ENCODE measurements at regions not wholly inside any gene's neighbourhood (a gene's known extent, or its start where the extent isn't known, plus 50 kb on each side); places are given as distances from the start of the nearest gene placed in this dataset.

- TF ChIP-seq, protein P1, sequence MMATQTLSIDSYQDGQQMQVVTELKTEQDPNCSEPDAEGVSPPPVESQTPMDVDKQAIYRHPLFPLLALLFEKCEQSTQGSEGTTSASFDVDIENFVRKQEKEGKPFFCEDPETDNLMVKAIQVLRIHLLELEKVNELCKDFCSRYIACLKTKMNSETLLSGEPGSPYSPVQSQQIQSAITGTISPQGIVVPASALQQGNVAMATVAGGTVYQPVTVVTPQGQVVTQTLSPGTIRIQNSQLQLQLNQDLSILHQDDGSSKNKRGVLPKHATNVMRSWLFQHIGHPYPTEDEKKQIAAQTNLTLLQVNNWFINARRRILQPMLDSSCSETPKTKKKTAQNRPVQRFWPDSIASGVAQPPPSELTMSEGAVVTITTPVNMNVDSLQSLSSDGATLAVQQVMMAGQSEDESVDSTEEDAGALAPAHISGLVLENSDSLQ (IDR thresholded peaks at IDR 0.05) = peak; percentile 88
- TF ChIP-seq EP300 (IDR thresholded peaks at IDR 0.05; ENCODE audit: low read length) = peak; percentile 92
- TF ChIP-seq NFE2 (IDR thresholded peaks at IDR 0.05; ENCODE audit: low read depth) = peak; percentile 84
- TF ChIP-seq JUN (IDR thresholded peaks at IDR 0.05; ENCODE audit: borderline replicate concordance, low read depth, low read length) = peak; percentile 37; the same call in 1 of the 2 replicates
- TF ChIP-seq JUN (CRISPR knock-in tag; IDR thresholded peaks at IDR 0.05; ENCODE audit: borderline replicate concordance) = no peak
- peak; percentile 70; the same call in 1 of the 2 replicates for TF ChIP-seq GATAD2B (IDR thresholded peaks at IDR 0.05; ENCODE audit: borderline replicate concordance)
- TF ChIP-seq TAF9B (IDR thresholded peaks at IDR 0.05; ENCODE audit: partially characterized antibody) = peak; percentile 62
- TF ChIP-seq TRIM24 (IDR thresholded peaks at IDR 0.05) = peak; percentile 68 to 84; a peak in 3 of 4 replicates
- TF ChIP-seq CBFA2T3 (IDR thresholded peaks at IDR 0.05) = peak; percentile 95
- TF ChIP-seq DPF2 (IDR thresholded peaks at IDR 0.05) = peak; percentile 96
- peak; percentile 79 for TF ChIP-seq MTA2 (IDR thresholded peaks at IDR 0.05; ENCODE audit: low read depth)
- peak; percentile 59; the same call in 1 of the 2 replicates for TF ChIP-seq RAD51 (IDR thresholded peaks at IDR 0.05; ENCODE audit: borderline replicate concordance, low read depth)
- peak; percentile 62 for TF ChIP-seq ATF7 (IDR thresholded peaks at IDR 0.05)
- TF ChIP-seq ARNT (IDR thresholded peaks at IDR 0.05) = peak in 1 of 2 experiments; percentile 72; a peak in 1 of 4 replicates
- TF ChIP-seq CC2D1A (IDR thresholded peaks at IDR 0.05) = peak; percentile 60; the same call in 1 of the 2 replicates
- peak in 1 of 2 experiments; percentile 22; a peak in 1 of 4 replicates for TF ChIP-seq RAD21 (CRISPR knock-in tag; conservative IDR thresholded peaks at IDR 0.05 in 1 of 2, IDR thresholded peaks at IDR 0.05 in 1 of 2)
- TF ChIP-seq KLF16 (IDR thresholded peaks at IDR 0.05) = peak; percentile 61; the same call in 1 of the 2 replicates
- no peak for TF ChIP-seq NUFIP1 (IDR thresholded peaks at IDR 0.05; ENCODE audit: partially characterized antibody)
- TF ChIP-seq FOXM1 (IDR thresholded peaks at IDR 0.05; ENCODE audit: low read depth) = peak; percentile 46
- no peak for TF ChIP-seq FOXM1 (CRISPR knock-in tag; IDR thresholded peaks at IDR 0.05; ENCODE audit: low read depth)
- TF ChIP-seq XRCC3 (IDR thresholded peaks at IDR 0.05) = no peak
- 0 out of 2 replicates have a peak, but pooled peaks have one; percentile 21 for TF ChIP-seq MXI1 (IDR thresholded peaks at IDR 0.05; ENCODE audit: low read depth, low read length)
- TF ChIP-seq NCOA1 (IDR thresholded peaks at IDR 0.05; ENCODE audit: low read depth) = peak; percentile 70; the same call in 1 of the 2 replicates
- peak; percentile 31 for TF ChIP-seq HNRNPLL (IDR thresholded peaks at IDR 0.05; ENCODE audit: low read depth, low read length, poor library complexity, severe bottlenecking)
- peak; percentile 66; the same call in 1 of the 2 replicates for TF ChIP-seq MAFK (IDR thresholded peaks at IDR 0.05; ENCODE audit: low read length)
Observed at GRCh38 chr6:11833626-11834592, 55.3 kb upstream of the ADTRP start (continued).

Data from K562 (cell line).